Loucy (cell line): ENCODE measurements at regions not wholly inside any gene's neighbourhood (a gene's known extent, or its start where the extent isn't known, plus 50 kb on each side); places are given as distances from the start of the nearest gene placed in this dataset.

Source experiments
- EZH2phosphoT487 ChIP-seq: fragments of 200-600 bp; IDR thresholded peaks from 2 replicates; pipeline ENCODE4 v1.6.1; 2018; ENCODE audit warnings: antibody characterized with exemption, mild to moderate bottlenecking, moderate library complexity, borderline replicate concordance
- TF ChIP-seq, protein P1 (sequence below): fragments of 200-600 bp; sonication (generic); conservative IDR thresholded peaks from 2 replicates; pipeline ENCODE4 v1.5.1; 2014; ENCODE audit warnings: mild to moderate bottlenecking, antibody characterized with exemption, low read length

DNA sequence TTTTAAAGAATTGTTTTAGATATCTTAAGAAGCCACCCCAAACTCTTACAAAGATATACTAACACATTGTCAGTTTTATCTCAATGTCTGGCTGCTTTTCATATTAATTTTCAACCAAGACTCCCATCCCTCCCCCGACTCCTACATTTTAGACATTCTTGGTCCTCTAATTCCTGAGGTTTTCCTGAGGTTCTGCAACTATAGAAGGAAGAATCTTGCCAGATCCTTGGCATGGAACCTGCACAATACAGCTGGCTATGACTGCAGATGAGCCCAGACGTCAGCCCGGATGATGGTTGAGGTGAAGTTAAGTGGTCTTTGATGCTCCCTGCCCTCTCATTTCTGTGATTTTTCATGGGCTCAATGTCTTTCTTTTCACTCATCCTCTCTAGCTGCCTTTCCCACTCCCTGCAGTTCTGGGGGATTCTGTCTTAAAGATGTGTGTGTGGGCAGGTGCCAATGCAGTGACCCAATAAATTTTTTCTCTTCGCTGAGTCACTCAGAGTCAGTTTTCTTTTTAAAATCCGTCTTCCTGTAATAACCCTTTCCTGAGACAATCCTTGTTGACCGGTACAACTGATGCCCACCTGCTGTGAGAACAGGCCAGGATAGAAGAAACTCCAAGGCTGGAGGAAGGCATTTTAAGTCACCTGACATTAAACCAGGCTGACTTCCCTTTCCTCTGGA, 237.8 kb upstream of the GAS1 start:
- TF ChIP-seq, protein P1, sequence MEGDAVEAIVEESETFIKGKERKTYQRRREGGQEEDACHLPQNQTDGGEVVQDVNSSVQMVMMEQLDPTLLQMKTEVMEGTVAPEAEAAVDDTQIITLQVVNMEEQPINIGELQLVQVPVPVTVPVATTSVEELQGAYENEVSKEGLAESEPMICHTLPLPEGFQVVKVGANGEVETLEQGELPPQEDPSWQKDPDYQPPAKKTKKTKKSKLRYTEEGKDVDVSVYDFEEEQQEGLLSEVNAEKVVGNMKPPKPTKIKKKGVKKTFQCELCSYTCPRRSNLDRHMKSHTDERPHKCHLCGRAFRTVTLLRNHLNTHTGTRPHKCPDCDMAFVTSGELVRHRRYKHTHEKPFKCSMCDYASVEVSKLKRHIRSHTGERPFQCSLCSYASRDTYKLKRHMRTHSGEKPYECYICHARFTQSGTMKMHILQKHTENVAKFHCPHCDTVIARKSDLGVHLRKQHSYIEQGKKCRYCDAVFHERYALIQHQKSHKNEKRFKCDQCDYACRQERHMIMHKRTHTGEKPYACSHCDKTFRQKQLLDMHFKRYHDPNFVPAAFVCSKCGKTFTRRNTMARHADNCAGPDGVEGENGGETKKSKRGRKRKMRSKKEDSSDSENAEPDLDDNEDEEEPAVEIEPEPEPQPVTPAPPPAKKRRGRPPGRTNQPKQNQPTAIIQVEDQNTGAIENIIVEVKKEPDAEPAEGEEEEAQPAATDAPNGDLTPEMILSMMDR: no peak
- TF ChIP-seq EZH2phosphoT487: no peak
